ENCODE measurements at regions not wholly inside any gene's neighbourhood (a gene's known extent, or its start where the extent isn't known, plus 50 kb on each side); places are given as distances from the start of the nearest gene placed in this dataset.

- H3K4me3 ChIP-seq (ENCODE audit: insufficient read depth in 1 of 2, low read depth in 1 of 2, low read length in 2 of 2) = no peak overlapping the region
- no peaks in the 10 kb centered on the region for H3K36me3 ChIP-seq (ENCODE audit: control insufficient read depth in 1 of 2, insufficient read depth in 2 of 2, low read depth in 1 of 2, low read length in 2 of 2)
- H3K4ac ChIP-seq (ENCODE audit: low read depth in 1 of 2, low read length in 2 of 2) = no peak overlapping the region
- H2BK120ac ChIP-seq (ENCODE audit: low read depth, low read length) = no peak overlapping the region
- no peak overlapping the region for H3K9ac ChIP-seq (ENCODE audit: low read length)
- H3K4me2 ChIP-seq (ENCODE audit: low read length, poor library complexity, severe bottlenecking) = no peak overlapping the region
- H3K79me1 ChIP-seq (replicated peaks; ENCODE audit: low read length, poor library complexity, severe bottlenecking) = no peaks in the 10 kb centered on the region
- no peak overlapping the region for H3K23ac ChIP-seq (ENCODE audit: low read length in 2 of 2)
- H2AFZ ChIP-seq (ENCODE audit: low read depth, low read length) = no peak overlapping the region
- no peak overlapping the region for H2BK5ac ChIP-seq (ENCODE audit: low read depth, low read length, poor library complexity, severe bottlenecking)
- no peak overlapping the region for H2BK15ac ChIP-seq (ENCODE audit: low read depth, poor library complexity, severe bottlenecking)
- peaks cover 4% of the 10 kb centered on the region for H3K9me3 ChIP-seq (ENCODE audit: control insufficient read depth, low read length)
- WGBS = 81% methylated on average over 1 of the region's 1 CpG
- no peak overlapping the region for H4K8ac ChIP-seq (ENCODE audit: low read length)
- H2AK5ac ChIP-seq (ENCODE audit: low read length, severe bottlenecking) = no peak overlapping the region
- no peak overlapping the region for H3K18ac ChIP-seq (ENCODE audit: low read depth in 1 of 2, low read length in 2 of 2)
- H2BK12ac ChIP-seq (ENCODE audit: low read length in 2 of 2) = no peak overlapping the region
- no peaks in the 10 kb centered on the region for H3K27me3 ChIP-seq (ENCODE audit: control insufficient read depth in 1 of 2, insufficient read depth in 1 of 2, low read length in 2 of 2)
- no peak overlapping the region for H3K27ac ChIP-seq (ENCODE audit: low read length, poor library complexity, severe bottlenecking)
- DNase-seq = no peak
- H3K4me1 ChIP-seq (ENCODE audit: control insufficient read depth, insufficient read depth, low read depth, low read length) = no peaks in the 10 kb centered on the region
- no peak overlapping the region for H3K14ac ChIP-seq (ENCODE audit: low read length in 2 of 2)
- H4K91ac ChIP-seq (ENCODE audit: low read length) = no peak overlapping the region
These were observed 123.5 kb upstream of the SPDL1 start for GRCh38 chr5:169460123-169460522.

- Histone ChIP-seq H3K9me3 (ENCODE audit: control insufficient read depth, low read length) (peaks cover 4% of the 10 kb centered on the region), H3K4me3 (ENCODE audit: insufficient read depth in 1 of 2, low read depth in 1 of 2, low read length in 2 of 2) (no peak overlapping the region), H2BK15ac (ENCODE audit: low read depth, poor library complexity, severe bottlenecking) (no peak overlapping the region), H2BK5ac (ENCODE audit: low read depth, low read length, poor library complexity, severe bottlenecking) (no peak overlapping the region), H3K4ac (ENCODE audit: low read depth in 1 of 2, low read length in 2 of 2) (no peak overlapping the region), H3K36me3 (ENCODE audit: control insufficient read depth in 1 of 2, insufficient read depth in 2 of 2, low read depth in 1 of 2, low read length in 2 of 2) (no peaks in the 10 kb centered on the region), H3K4me1 (ENCODE audit: control insufficient read depth, insufficient read depth, low read depth, low read length) (no peaks in the 10 kb centered on the region), H3K27me3 (ENCODE audit: control insufficient read depth in 1 of 2, insufficient read depth in 1 of 2, low read length in 2 of 2) (no peaks in the 10 kb centered on the region), H2AK5ac (ENCODE audit: low read length, severe bottlenecking) (no peak overlapping the region), H3K79me1 (replicated peaks; ENCODE audit: low read length, poor library complexity, severe bottlenecking) (no peaks in the 10 kb centered on the region), H3K23ac (ENCODE audit: low read length in 2 of 2) (no peak overlapping the region), H3K27ac (ENCODE audit: low read length, poor library complexity, severe bottlenecking) (no peak overlapping the region), H4K8ac (ENCODE audit: low read length) (no peak overlapping the region), H2BK12ac (ENCODE audit: low read length in 2 of 2) (no peak overlapping the region), H2BK120ac (ENCODE audit: low read depth, low read length) (no peak overlapping the region), H3K9ac (ENCODE audit: low read length) (no peak overlapping the region), H3K4me2 (ENCODE audit: low read length, poor library complexity, severe bottlenecking) (no peak overlapping the region), H2AFZ (ENCODE audit: low read depth, low read length) (no peak overlapping the region), H4K91ac (ENCODE audit: low read length) (no peak overlapping the region), H3K14ac (ENCODE audit: low read length in 2 of 2) (no peak overlapping the region), H3K18ac (ENCODE audit: low read depth in 1 of 2, low read length in 2 of 2) (no peak overlapping the region)
- no peak for DNase-seq
- 10% methylated on average over 4 of the region's 5 CpGs for WGBS
These were observed 125.4 kb upstream of the SPDL1 start for GRCh38 chr5:169458221-169458620.

GRCh38 chr5:169450464-169450863 lies 133.1 kb upstream of the SPDL1 start:
- Histone ChIP-seq H3K23ac (ENCODE audit: low read length in 2 of 2) (no peak overlapping the region), H3K4ac (ENCODE audit: low read depth in 1 of 2, low read length in 2 of 2) (no peak overlapping the region), H2AFZ (ENCODE audit: low read depth, low read length) (no peak overlapping the region), H3K4me2 (ENCODE audit: low read length, poor library complexity, severe bottlenecking) (no peak overlapping the region), H3K27ac (ENCODE audit: low read length, poor library complexity, severe bottlenecking) (no peak overlapping the region), H2BK15ac (ENCODE audit: low read depth, poor library complexity, severe bottlenecking) (no peak overlapping the region), H3K4me1 (ENCODE audit: control insufficient read depth, insufficient read depth, low read depth, low read length) (no peaks in the 10 kb centered on the region), H2BK12ac (ENCODE audit: low read length in 2 of 2) (no peak overlapping the region), H2AK5ac (ENCODE audit: low read length, severe bottlenecking) (no peak overlapping the region), H2BK120ac (ENCODE audit: low read depth, low read length) (no peak overlapping the region), H3K14ac (ENCODE audit: low read length in 2 of 2) (no peak overlapping the region), H3K79me1 (replicated peaks; ENCODE audit: low read length, poor library complexity, severe bottlenecking) (no peaks in the 10 kb centered on the region), H3K9me3 (ENCODE audit: control insufficient read depth, low read length) (no peaks in the 10 kb centered on the region), H3K9ac (ENCODE audit: low read length) (no peak overlapping the region), H4K8ac (ENCODE audit: low read length) (no peak overlapping the region), H4K91ac (ENCODE audit: low read length) (no peak overlapping the region), H3K27me3 (ENCODE audit: control insufficient read depth in 1 of 2, insufficient read depth in 1 of 2, low read length in 2 of 2) (no peaks in the 10 kb centered on the region), H3K36me3 (ENCODE audit: control insufficient read depth in 1 of 2, insufficient read depth in 2 of 2, low read depth in 1 of 2, low read length in 2 of 2) (no peaks in the 10 kb centered on the region), H3K4me3 (ENCODE audit: insufficient read depth in 1 of 2, low read depth in 1 of 2, low read length in 2 of 2) (no peak overlapping the region), H2BK5ac (ENCODE audit: low read depth, low read length, poor library complexity, severe bottlenecking) (no peak overlapping the region), H3K18ac (ENCODE audit: low read depth in 1 of 2, low read length in 2 of 2) (no peak overlapping the region)
- 44% methylated on average over 1 of the region's 1 CpG for WGBS
- DNase-seq = no peak

GRCh38 chr5:169448826-169449225 lies 134.7 kb upstream of the SPDL1 start:
- no peak overlapping the region for H2BK12ac ChIP-seq (ENCODE audit: low read length in 2 of 2)
- H2BK120ac ChIP-seq (ENCODE audit: low read depth, low read length) = no peak overlapping the region
- H4K8ac ChIP-seq (ENCODE audit: low read length) = no peak overlapping the region
- H4K91ac ChIP-seq (ENCODE audit: low read length) = no peak overlapping the region
- H3K9ac ChIP-seq (ENCODE audit: low read length) = no peak overlapping the region
- H2AK5ac ChIP-seq (ENCODE audit: low read length, severe bottlenecking) = no peak overlapping the region
- H3K27ac ChIP-seq (ENCODE audit: low read length, poor library complexity, severe bottlenecking) = no peak overlapping the region
- no peak overlapping the region for H3K4ac ChIP-seq (ENCODE audit: low read depth in 1 of 2, low read length in 2 of 2)
- H3K18ac ChIP-seq (ENCODE audit: low read depth in 1 of 2, low read length in 2 of 2) = no peak overlapping the region
- H3K27me3 ChIP-seq (ENCODE audit: control insufficient read depth in 1 of 2, insufficient read depth in 1 of 2, low read length in 2 of 2) = no peaks in the 10 kb centered on the region
- H2BK15ac ChIP-seq (ENCODE audit: low read depth, poor library complexity, severe bottlenecking) = no peak overlapping the region
- no peak overlapping the region for H3K14ac ChIP-seq (ENCODE audit: low read length in 2 of 2)
- no peak overlapping the region for H2BK5ac ChIP-seq (ENCODE audit: low read depth, low read length, poor library complexity, severe bottlenecking)
- no peak for DNase-seq
- H3K36me3 ChIP-seq (ENCODE audit: control insufficient read depth in 1 of 2, insufficient read depth in 2 of 2, low read depth in 1 of 2, low read length in 2 of 2) = no peaks in the 10 kb centered on the region
- H2AFZ ChIP-seq (ENCODE audit: low read depth, low read length) = no peak overlapping the region
- no peaks in the 10 kb centered on the region for H3K79me1 ChIP-seq (replicated peaks; ENCODE audit: low read length, poor library complexity, severe bottlenecking)
- WGBS = 98% methylated on average over 5 of the region's 6 CpGs
- H3K4me2 ChIP-seq (ENCODE audit: low read length, poor library complexity, severe bottlenecking) = no peak overlapping the region
- H3K4me1 ChIP-seq (ENCODE audit: control insufficient read depth, insufficient read depth, low read depth, low read length) = no peaks in the 10 kb centered on the region
- H3K23ac ChIP-seq (ENCODE audit: low read length in 2 of 2) = no peak overlapping the region
- no peaks in the 10 kb centered on the region for H3K9me3 ChIP-seq (ENCODE audit: control insufficient read depth, low read length)
- H3K4me3 ChIP-seq (ENCODE audit: insufficient read depth in 1 of 2, low read depth in 1 of 2, low read length in 2 of 2) = no peak overlapping the region

Data from mesenchymal stem cell (in vitro differentiated cells and primary cell).